Fibroblast of the aortic adventitia (primary cell): ENCODE measurements at regions not wholly inside any gene's neighbourhood (a gene's known extent, or its start where the extent isn't known, plus 50 kb on each side); places are given as distances from the start of the nearest gene placed in this dataset.
"Not testable (repeated sequence)": the region's sequence is repeated elsewhere in the genome, so short reads cannot be mapped to it uniquely, and the experiment has no call there.

Source experiments
- DNase-seq: peaks from one replicate; pipeline ENCODE4 v3.0.0-alpha.2; 2010; ENCODE audit warnings: low read depth
- H3K4me3 ChIP-seq: 2 replicates; pipeline ENCODE4 v1.5.1; 2011; ENCODE audit warnings: low read depth, mild to moderate bottlenecking, control low read depth, low read length, moderate library complexity
- TF ChIP-seq, protein P1 (sequence below): IDR thresholded peaks from 2 replicates; pipeline ENCODE4 v1.5.1; 2011; ENCODE audit warnings: mild to moderate bottlenecking, low read length, control low read depth, inconsistent platforms; ENCODE audit not compliant: insufficient read depth

DNA sequence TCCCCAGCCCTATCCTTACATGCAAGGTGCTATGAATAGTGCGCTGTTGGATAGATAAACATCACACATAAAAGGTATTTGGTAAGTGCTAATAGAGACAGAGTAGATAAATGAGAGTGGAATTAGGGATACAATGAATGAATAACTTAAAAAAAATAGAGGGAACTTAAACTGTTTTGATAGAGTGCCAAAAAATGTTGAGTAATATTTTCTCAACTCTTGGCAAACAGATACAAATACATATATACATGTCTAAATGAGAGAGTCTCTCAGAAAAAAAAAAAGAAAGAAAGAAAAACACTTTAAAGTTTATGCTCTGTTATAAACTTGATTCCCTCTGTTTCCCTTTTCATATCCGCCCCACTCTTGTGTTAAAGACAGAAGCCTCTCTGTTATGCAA, 667.4 kb downstream of the ROBO2 start:
- H3K4me3 ChIP-seq: no peak overlapping the region
- DNase-seq: no peak
- TF ChIP-seq, protein P1, sequence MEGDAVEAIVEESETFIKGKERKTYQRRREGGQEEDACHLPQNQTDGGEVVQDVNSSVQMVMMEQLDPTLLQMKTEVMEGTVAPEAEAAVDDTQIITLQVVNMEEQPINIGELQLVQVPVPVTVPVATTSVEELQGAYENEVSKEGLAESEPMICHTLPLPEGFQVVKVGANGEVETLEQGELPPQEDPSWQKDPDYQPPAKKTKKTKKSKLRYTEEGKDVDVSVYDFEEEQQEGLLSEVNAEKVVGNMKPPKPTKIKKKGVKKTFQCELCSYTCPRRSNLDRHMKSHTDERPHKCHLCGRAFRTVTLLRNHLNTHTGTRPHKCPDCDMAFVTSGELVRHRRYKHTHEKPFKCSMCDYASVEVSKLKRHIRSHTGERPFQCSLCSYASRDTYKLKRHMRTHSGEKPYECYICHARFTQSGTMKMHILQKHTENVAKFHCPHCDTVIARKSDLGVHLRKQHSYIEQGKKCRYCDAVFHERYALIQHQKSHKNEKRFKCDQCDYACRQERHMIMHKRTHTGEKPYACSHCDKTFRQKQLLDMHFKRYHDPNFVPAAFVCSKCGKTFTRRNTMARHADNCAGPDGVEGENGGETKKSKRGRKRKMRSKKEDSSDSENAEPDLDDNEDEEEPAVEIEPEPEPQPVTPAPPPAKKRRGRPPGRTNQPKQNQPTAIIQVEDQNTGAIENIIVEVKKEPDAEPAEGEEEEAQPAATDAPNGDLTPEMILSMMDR: no peak

DNA sequence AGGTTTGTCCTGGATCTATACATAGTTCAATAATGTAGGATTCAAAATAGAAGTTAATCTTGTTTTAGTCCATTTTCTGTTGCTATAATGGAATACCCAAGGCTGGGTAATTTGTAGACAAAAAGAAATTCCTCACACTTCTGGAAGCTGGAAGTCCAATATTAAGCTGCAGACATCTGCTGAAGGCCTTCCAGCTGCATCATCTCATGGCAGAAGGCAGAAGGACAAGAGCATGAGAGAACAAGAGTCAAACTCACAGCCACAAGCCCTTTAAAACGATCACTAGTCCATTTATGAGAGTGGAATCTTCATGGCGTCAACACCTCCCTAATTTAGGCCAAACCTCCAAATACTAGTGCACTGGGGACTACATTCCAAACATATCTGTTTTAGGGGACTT, 669.3 kb downstream of the ROBO2 start:
- H3K4me3 ChIP-seq: no peak overlapping the region
- DNase-seq: no peak
- TF ChIP-seq, protein P1: no peak

DNA sequence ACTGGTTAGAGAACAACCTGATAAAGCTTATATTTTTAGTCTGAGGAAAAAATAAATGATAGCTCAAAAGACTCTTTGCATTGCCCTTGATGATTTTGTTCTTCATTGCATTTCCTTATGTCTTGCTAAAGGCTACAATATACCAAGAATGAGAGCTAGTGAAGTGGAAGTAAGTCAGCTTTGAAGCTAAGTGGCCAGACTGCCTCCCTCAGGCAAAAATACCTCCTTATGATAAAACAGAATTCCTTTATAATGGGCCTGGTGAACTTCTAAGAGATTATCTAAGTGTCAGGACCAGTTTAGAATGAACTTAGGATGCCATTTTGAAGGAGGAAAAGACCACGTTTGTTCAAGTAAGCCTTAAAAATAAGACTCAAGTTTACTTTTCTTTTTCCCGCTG, 678.4 kb downstream of the ROBO2 start:
- no peak for DNase-seq
- TF ChIP-seq, protein P1: no peak
- no peak overlapping the region for H3K4me3 ChIP-seq

DNA sequence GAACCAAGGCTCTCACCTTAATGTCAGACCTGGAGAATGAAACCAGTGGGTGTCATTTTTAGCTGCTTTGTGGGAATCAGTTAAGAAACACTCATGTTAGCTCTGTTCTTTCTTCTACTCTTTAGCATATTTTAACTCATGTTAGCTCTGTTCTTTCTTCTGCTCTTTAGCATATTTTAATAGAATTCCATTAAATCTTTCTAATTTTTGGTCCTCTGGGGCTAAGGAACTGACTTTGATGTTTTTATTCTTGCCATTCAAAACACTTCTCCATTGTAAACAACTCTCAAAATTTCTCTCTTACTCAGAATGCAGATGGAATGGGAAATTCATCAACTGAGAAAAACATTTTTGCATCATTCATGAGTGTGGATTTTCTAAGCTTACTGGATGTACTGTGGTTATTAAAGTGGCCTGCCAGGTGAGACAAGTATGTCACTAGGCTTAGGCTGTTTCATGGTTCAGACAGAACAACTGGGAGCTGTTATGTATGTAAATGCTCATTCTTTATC, 680.6 kb downstream of the ROBO2 start:
- DNase-seq: no peak
- no peak overlapping the region for H3K4me3 ChIP-seq
- TF ChIP-seq, protein P1: no peak

DNA sequence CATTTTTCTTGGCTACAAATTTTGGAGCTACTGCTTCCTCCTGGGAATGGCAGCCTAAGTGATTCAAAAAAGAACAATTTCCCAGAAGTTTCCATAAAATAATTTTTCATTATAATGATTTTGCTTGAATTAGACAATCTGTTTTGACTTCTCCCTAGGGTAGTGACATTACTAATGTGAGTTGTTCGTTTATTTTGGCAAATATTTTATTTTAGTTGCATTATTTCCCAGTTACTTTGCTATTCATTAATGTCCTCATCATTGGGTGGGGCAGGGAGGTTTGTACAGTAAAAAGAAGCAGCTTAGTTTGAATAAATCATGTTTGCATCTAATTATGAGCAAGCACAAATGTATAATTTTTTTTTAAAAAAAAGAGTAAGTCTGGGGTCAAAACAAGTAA, 686.6 kb downstream of the ROBO2 start:
- TF ChIP-seq, protein P1: no peak
- H3K4me3 ChIP-seq: no peak overlapping the region
- DNase-seq: no peak

DNA sequence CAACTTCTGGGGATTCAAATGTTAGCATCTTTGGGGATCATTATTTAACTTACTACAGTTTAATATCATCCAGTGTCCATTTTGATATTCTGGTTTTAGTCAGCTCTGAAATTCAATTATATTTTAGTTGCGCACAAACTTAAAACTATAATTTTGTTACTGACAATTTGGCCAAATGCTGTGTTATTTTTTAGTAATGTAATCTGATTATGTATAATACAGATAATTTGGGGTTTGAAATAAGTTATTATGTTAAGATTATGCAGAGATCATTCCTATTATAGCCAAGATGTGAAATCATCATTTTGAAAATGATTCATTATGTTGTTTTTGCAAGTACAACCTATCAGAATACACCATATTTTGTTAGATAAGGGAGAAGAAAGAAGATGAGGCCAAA, 706.1 kb downstream of the ROBO2 start:
- no peak for DNase-seq
- TF ChIP-seq, protein P1: no peak
- H3K4me3 ChIP-seq: no peak overlapping the region

DNA sequence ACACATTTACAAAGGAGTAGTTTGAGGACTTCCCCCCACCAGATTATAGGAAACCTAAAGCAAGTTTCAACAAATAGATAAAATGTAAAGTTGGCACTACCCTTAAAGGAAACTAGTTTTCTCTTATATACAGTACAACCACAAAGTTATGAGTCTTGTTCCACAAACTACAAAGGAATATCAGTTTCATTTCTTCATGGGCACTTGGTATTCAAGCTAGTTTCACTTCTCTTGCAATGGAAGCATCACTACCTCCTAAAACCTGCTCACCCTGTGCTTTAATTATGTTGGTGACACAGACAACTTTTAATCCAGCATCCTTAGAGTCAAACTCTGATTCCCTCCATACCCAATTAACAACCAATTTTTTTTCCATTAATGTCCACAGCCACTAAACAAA, 707.0 kb downstream of the ROBO2 start:
- H3K4me3 ChIP-seq: no peak overlapping the region
- TF ChIP-seq, protein P1: no peak
- no peak for DNase-seq

DNA sequence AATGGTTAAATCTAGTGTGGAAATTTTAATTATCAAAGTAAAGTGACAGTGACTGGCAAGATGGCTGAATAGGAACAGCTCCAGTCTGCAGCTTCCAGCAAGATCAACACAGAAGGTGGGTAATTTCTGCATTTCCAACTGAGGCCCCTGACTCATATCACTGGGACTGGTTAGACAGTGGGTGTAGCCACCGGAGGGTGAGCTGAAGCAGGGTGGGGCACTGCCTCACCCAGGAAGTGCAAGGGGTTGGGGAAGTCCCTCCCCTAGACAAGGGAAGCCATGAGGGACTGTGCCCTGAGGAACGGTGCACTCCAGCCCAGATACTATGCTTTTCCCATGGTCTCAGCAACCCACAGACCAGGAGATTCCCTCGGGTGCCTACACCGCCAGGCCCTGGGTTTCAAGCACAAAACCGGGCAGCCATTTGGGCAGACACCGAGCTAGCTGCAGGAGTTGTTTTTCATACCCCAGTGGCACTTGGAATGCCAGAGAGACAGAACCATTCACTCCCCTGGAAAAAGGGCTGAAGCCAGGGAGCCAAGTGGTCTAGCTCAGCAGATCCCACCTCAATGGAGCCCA, 716.6 kb downstream of the ROBO2 start:
- H3K4me3 ChIP-seq, DNase-seq: not testable (repeated sequence)
